Spleen (tissue), 11 donors: ENCODE measurements at regions not wholly inside any gene's neighbourhood (a gene's known extent, or its start where the extent isn't known, plus 50 kb on each side); places are given as distances from the start of the nearest gene placed in this dataset.

ENCODE experiments used
- DNase-seq: peaks from one replicate; pipeline ENCODE4 v3.0.0-alpha.2; 2020
- H3K27ac ChIP-seq, 8 donors: fragments of 200-600 bp; sonication (generic) in 7 of 8; 1 replicate in 4 of 8; 2 replicates in 4 of 8; pipeline versions ENCODE4 v1.5.0 to v1.8.0; 2016 to 2021; ENCODE audit warnings: inconsistent platforms in 4 of 8, mild to moderate bottlenecking in 4 of 8, moderate library complexity in 1 of 8
- H3K27me3 ChIP-seq, 7 donors: fragments of 200-600 bp; sonication (generic) in 6 of 7; replicated peaks in 1 of 7; 1 replicate in 4 of 7; 2 replicates in 3 of 7; pipeline versions ENCODE4 v1.5.0 to v1.8.0; 2016 to 2021; ENCODE audit warnings: inconsistent platforms in 3 of 7, mild to moderate bottlenecking in 1 of 7
- H3K36me3 ChIP-seq, 6 donors: fragments of 200-600 bp; sonication (generic) in 5 of 6; 1 replicate in 4 of 6; 2 replicates in 2 of 6; pipeline versions ENCODE4 v1.5.0 to v1.8.0; 2016 to 2021; ENCODE audit warnings: inconsistent platforms in 2 of 6
- H3K4me1 ChIP-seq, 6 donors: fragments of 200-600 bp; sonication (generic) in 5 of 6; 1 replicate in 3 of 6; 2 replicates in 3 of 6; pipeline versions ENCODE4 v1.5.0 to v1.8.0; 2016 to 2021; ENCODE audit warnings: inconsistent platforms in 3 of 6
- H3K4me3 ChIP-seq, 8 donors: fragments of 200-600 bp; sonication (generic) in 7 of 8; 1 replicate in 4 of 8; 2 replicates in 4 of 8; pipeline versions ENCODE4 v1.5.0 to v1.8.0; 2016 to 2021; ENCODE audit warnings: inconsistent platforms in 4 of 8, mild to moderate bottlenecking in 4 of 8, moderate library complexity in 2 of 8
- H3K9me3 ChIP-seq, 8 donors: fragments of 200-600 bp; sonication (generic) in 7 of 8; 1 replicate in 4 of 8; 2 replicates in 4 of 8; pipeline versions ENCODE4 v1.5.0 to v1.8.0; 2016 to 2021; ENCODE audit warnings: inconsistent platforms in 4 of 8
- CTCF ChIP-seq, 11 experiments: fragments of 200-600 bp in 7 of 11; fragments of 450-650 bp in 4 of 11; sonication (generic) in 4 of 11; IDR thresholded peaks in 8 of 11; conservative IDR thresholded peaks in 3 of 11; 1 replicate in 7 of 11; 2 replicates in 4 of 11; pipeline versions ENCODE4 v1.4.0 to v1.8.0; 2016 to 2021; ENCODE audit warnings: antibody characterized with exemption in 11 of 11, inconsistent platforms in 4 of 11, mild to moderate bottlenecking in 1 of 11
- POLR2A ChIP-seq, 3 donors: fragments of 450-650 bp; IDR thresholded peaks; one replicate each; pipeline ENCODE4 v1.5.1; 2017; ENCODE audit warnings: antibody characterized with exemption in 3 of 3, mild to moderate bottlenecking in 1 of 3
- POLR2AphosphoS5 ChIP-seq, 3 donors: sonication (generic); formaldehyde crosslinking; IDR thresholded peaks; one replicate each; pipeline ENCODE4 v1.5.1; 2017; ENCODE audit warnings: antibody characterized with exemption in 3 of 3
- WGBS, 5 donors: extraction: QIAGEN DNeasy Blood & Tissue Kit in 3 of 5; methylation state at CpG; one replicate each; pipeline versions ENCODE4 v1.1.5 to v1.1.7; 2013 to 2018; 5-methylcytosine and 5-hydroxymethylcytosine counted together
- intact Hi-C: fragments of 100-400 bp; cut with DNase I; formaldehyde crosslinking; loops from one replicate; pipeline ENCODE4 v1.15.0; 2023; ENCODE audit warnings: low total_unique reads
- donor health status: healthy with polysubstance abuse.
- donor health status: DM: no; HTN: no; CAD: no; lungs with moderate emphysema.
- donor health status: DM: no; HTN: no; CAD: no.
- donor health status: Bipolar disorder and iron deficiency.
- donor health status: healthy.
- donor health status: DM: no; HTN: no; CAD: no.
- donor health status: DM: yes; HTN: yes; CAD: no.

GRCh38 chr5:61677220-61677619 is 345.2 kb downstream of the ZSWIM6 start:
- H3K4me3 ChIP-seq, result no peak overlapping the region
- H3K27me3 ChIP-seq, result no peaks in the 10 kb centered on the region
- WGBS, 5 donors, result 75 to 86% (median 84%) methylated on average over 2 of the region's 2 CpGs
- intact Hi-C loops, result no loop called here
- H3K4me1 ChIP-seq, result peaks cover 0 to 32% (median 13%) of the 10 kb centered on the region in 6 donors
- H3K27ac ChIP-seq, result no peak overlapping the region
- H3K9me3 ChIP-seq, result no peaks in the 10 kb centered on the region
- TF ChIP-seq POLR2AphosphoS5 (IDR thresholded peaks at IDR 0.05) (no peak), CTCF (IDR thresholded peaks at IDR 0.05 in 8 of 11, conservative IDR thresholded peaks at IDR 0.05 in 3 of 11) (no peak), POLR2A (IDR thresholded peaks at IDR 0.05) (no peak)
- DNase-seq, result no peak
- no peaks in the 10 kb centered on the region for H3K36me3 ChIP-seq

DNA sequence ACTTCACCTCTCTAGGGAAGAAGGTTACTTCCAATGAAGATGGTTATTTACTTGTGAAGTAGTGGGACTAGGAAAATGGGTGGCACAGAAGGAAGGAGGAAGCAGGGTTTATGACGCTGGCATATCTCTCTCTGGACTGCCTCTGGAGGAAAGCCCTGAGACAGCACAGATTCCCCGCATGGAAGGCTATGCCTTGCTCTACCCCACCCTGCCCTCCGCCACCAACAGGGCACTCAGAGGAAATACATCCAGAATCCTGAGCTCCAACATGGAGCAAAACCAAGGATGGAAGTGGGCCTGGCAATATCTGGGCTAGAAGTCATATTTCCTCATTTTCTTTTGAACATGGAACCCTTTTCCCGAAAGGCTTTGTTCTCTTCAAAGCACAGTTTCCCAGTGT is 346.9 kb downstream of the ZSWIM6 start:
- no peaks in the 10 kb centered on the region for H3K36me3 ChIP-seq
- no peaks in the 10 kb centered on the region for H3K27me3 ChIP-seq
- TF ChIP-seq POLR2A (IDR thresholded peaks at IDR 0.05) (no peak), CTCF (IDR thresholded peaks at IDR 0.05 in 8 of 11, conservative IDR thresholded peaks at IDR 0.05 in 3 of 11) (no peak), POLR2AphosphoS5 (IDR thresholded peaks at IDR 0.05) (no peak)
- H3K4me3 ChIP-seq, result no peak overlapping the region
- WGBS, 5 donors, result 83 to 96% (median 93%) methylated on average over 4 of the region's 4 CpGs
- H3K4me1 ChIP-seq, result peaks cover 0 to 15% (median 2%) of the 10 kb centered on the region in 6 donors
- H3K27ac ChIP-seq, result no peak overlapping the region
- no peak for DNase-seq
- no peaks in the 10 kb centered on the region for H3K9me3 ChIP-seq
- intact Hi-C loops, result no loop called here

GRCh38 chr5:61679562-61679961 is 347.5 kb downstream of the ZSWIM6 start:
- intact Hi-C loops, result no loop called here
- Histone ChIP-seq H3K4me1 (peaks cover 0 to 9% (median 0%) of the 10 kb centered on the region in 6 donors), H3K27ac (no peak overlapping the region), H3K4me3 (no peak overlapping the region), H3K27me3 (no peaks in the 10 kb centered on the region), H3K36me3 (no peaks in the 10 kb centered on the region), H3K9me3 (no peaks in the 10 kb centered on the region)
- TF ChIP-seq POLR2A (IDR thresholded peaks at IDR 0.05) (no peak), POLR2AphosphoS5 (IDR thresholded peaks at IDR 0.05) (no peak), CTCF (IDR thresholded peaks at IDR 0.05 in 8 of 11, conservative IDR thresholded peaks at IDR 0.05 in 3 of 11) (no peak)
- no peak for DNase-seq
- WGBS, 5 donors, result 56 to 85% (median 75%) methylated on average over 3 of the region's 3 CpGs

- intact Hi-C loops, result no loop called here
Observed at GRCh38 chr5:61680247-61680646, 348.2 kb downstream of the ZSWIM6 start.

More at GRCh38 chr5:61680247-61680646, 348.2 kb downstream of the ZSWIM6 start:
- no peaks in the 10 kb centered on the region for H3K36me3 ChIP-seq
- H3K4me1 ChIP-seq, result peaks cover 0 to 3% (median 0%) of the 10 kb centered on the region in 6 donors
- H3K9me3 ChIP-seq, result no peaks in the 10 kb centered on the region
- no peaks in the 10 kb centered on the region for H3K27me3 ChIP-seq
- DNase-seq, result no peak
- no peak overlapping the region for H3K27ac ChIP-seq
- no peak overlapping the region for H3K4me3 ChIP-seq
- WGBS, 5 donors, result 82 to 96% (median 90%) methylated on average over 2 of the region's 2 CpGs
- TF ChIP-seq POLR2A (IDR thresholded peaks at IDR 0.05) (no peak), POLR2AphosphoS5 (IDR thresholded peaks at IDR 0.05) (no peak), CTCF (IDR thresholded peaks at IDR 0.05 in 8 of 11, conservative IDR thresholded peaks at IDR 0.05 in 3 of 11) (no peak)
